CD14-positive monocyte (primary cell): ENCODE measurements at regions not wholly inside any gene's neighbourhood (a gene's known extent, or its start where the extent isn't known, plus 50 kb on each side); places are given as distances from the start of the nearest gene placed in this dataset.

Source experiments
- DNase-seq, 3 donors: peaks; one replicate each; pipeline ENCODE4 v3.0.0-alpha.2; 2011 to 2022
- H2AFZ ChIP-seq: 2 replicates; pipeline ENCODE4 v1.6.0; 2012; ENCODE audit warnings: mild to moderate bottlenecking, low read depth, low read length, inconsistent platforms; ENCODE audit not compliant: insufficient read depth, poor library complexity, severe bottlenecking
- H3K27ac ChIP-seq, 2 donors: 1 replicate in 1 of 2; 2 replicates in 1 of 2; pipeline ENCODE4 v1.5.1; 2012 to 2013; ENCODE audit warnings: low read length in 2 of 2, control low read depth in 1 of 2, inconsistent platforms in 1 of 2, low read depth in 1 of 2, mild to moderate bottlenecking in 1 of 2
- H3K27me3 ChIP-seq, 2 donors: one replicate each; pipeline versions ENCODE4 v1.6.0 to v1.6.1; 2011 to 2013; ENCODE audit warnings: low read length in 2 of 2; ENCODE audit not compliant: control insufficient read depth in 2 of 2, insufficient read depth in 2 of 2
- H3K36me3 ChIP-seq, 2 donors: replicated peaks in 1 of 2; 1 replicate in 1 of 2; 2 replicates in 1 of 2; pipeline versions ENCODE4 v1.5.1 to v1.6.1; 2012 to 2013; ENCODE audit warnings: low read length in 2 of 2, control low read depth in 1 of 2, inconsistent platforms in 1 of 2, mild to moderate bottlenecking in 1 of 2; ENCODE audit not compliant: insufficient read depth in 2 of 2, control insufficient read depth in 1 of 2
- H3K4me1 ChIP-seq, 2 donors: 1 replicate in 1 of 2; 2 replicates in 1 of 2; pipeline versions ENCODE4 v1.5.1 to v1.6.1; 2012 to 2013; ENCODE audit warnings: low read length in 2 of 2, control low read depth in 1 of 2, inconsistent platforms in 1 of 2, mild to moderate bottlenecking in 1 of 2, moderate library complexity in 1 of 2; ENCODE audit not compliant: insufficient read depth in 2 of 2, control insufficient read depth in 1 of 2
- H3K4me2 ChIP-seq: replicated peaks from 2 replicates; pipeline ENCODE3; 2012; ENCODE audit warnings: low read length, moderate library complexity, mild to moderate bottlenecking; ENCODE audit not compliant: poor library complexity, severe bottlenecking; ENCODE audit errors: extremely low read depth
- H3K4me3 ChIP-seq, 3 experiments: fragments of 200-600 bp in 1 of 3; sonication (generic) in 1 of 3; replicated peaks in 1 of 3; 1 replicate in 2 of 3; 2 replicates in 1 of 3; pipeline ENCODE4 v1.5.1; 2011 to 2013; ENCODE audit warnings: low read length in 3 of 3, mild to moderate bottlenecking in 3 of 3, control low read depth in 2 of 3, low read depth in 2 of 3, inconsistent platforms in 1 of 3, moderate library complexity in 1 of 3
- H3K79me2 ChIP-seq: 2 replicates; pipeline ENCODE4 v1.6.0; 2012; ENCODE audit warnings: mild to moderate bottlenecking, control low read depth, inconsistent platforms, low read length, moderate library complexity; ENCODE audit not compliant: insufficient read depth
- H3K9ac ChIP-seq: 2 replicates; pipeline ENCODE4 v1.6.0; 2017; ENCODE audit warnings: low read length, mild to moderate bottlenecking; ENCODE audit not compliant: insufficient read depth, poor library complexity, severe bottlenecking
- H3K9me3 ChIP-seq, 2 donors: replicated peaks in 1 of 2; 1 replicate in 1 of 2; 2 replicates in 1 of 2; pipeline versions ENCODE4 v1.5.1 to v1.6.1; 2012 to 2013; ENCODE audit warnings: low read length in 2 of 2, control low read depth in 1 of 2; ENCODE audit not compliant: control insufficient read depth in 1 of 2, insufficient read depth in 1 of 2
- H4K20me1 ChIP-seq: 2 replicates; pipeline ENCODE4 v1.6.0; 2012; ENCODE audit warnings: mild to moderate bottlenecking, low read length, control low read depth, moderate library complexity; ENCODE audit not compliant: insufficient read depth
- H3K27ac Mint-ChIP-seq, 7 donors: one replicate each; pipeline ENCODE4 v1.8.0; 2020; ENCODE audit warnings: mild to moderate bottlenecking in 7 of 7, mixed read lengths in 7 of 7, moderate library complexity in 6 of 7, inconsistent platforms in 2 of 7
- H3K27me3 Mint-ChIP-seq, 3 donors: one replicate each; pipeline ENCODE4 v1.8.0; 2021 to 2022; ENCODE audit warnings: low read depth in 3 of 3, mild to moderate bottlenecking in 3 of 3, mixed read lengths in 3 of 3, moderate library complexity in 3 of 3, inconsistent platforms in 1 of 3
- H3K36me3 Mint-ChIP-seq, 2 donors: one replicate each; pipeline ENCODE4 v1.8.0; 2020; ENCODE audit warnings: mixed read lengths in 2 of 2, inconsistent platforms in 1 of 2, mild to moderate bottlenecking in 1 of 2
- H3K4me1 Mint-ChIP-seq: one replicate; pipeline ENCODE4 v1.8.0; 2020; ENCODE audit warnings: mild to moderate bottlenecking, mixed read lengths
- H3K4me3 Mint-ChIP-seq, 2 donors: one replicate each; pipeline ENCODE4 v1.8.0; 2020; ENCODE audit warnings: mild to moderate bottlenecking in 2 of 2, mixed read lengths in 2 of 2, moderate library complexity in 1 of 2
- H3K9me3 Mint-ChIP-seq, 7 donors: one replicate each; pipeline ENCODE4 v1.8.0; 2020 to 2022; ENCODE audit warnings: mixed read lengths in 7 of 7, mild to moderate bottlenecking in 6 of 7, moderate library complexity in 6 of 7, inconsistent platforms in 2 of 7
- WGBS: methylation state at CpG from one replicate; pipeline ENCODE4 v1.1.5; 2013; ENCODE audit warnings: missing lambda C conversion rate; ENCODE audit not compliant: insufficient coverage; 5-methylcytosine and 5-hydroxymethylcytosine counted together
- intact Hi-C, 2 donors: fragments of 100-400 bp; cut with micrococcal nuclease; formaldehyde crosslinking; loops; one replicate each; pipeline versions ENCODE4 v1.15.0 to v1.15.1; 2023
- TF ChIP-seq, protein P1 (sequence below): fragments of 200-600 bp; IDR thresholded peaks from one replicate; pipeline ENCODE4 v1.8.0; 2022; ENCODE audit warnings: antibody characterized with exemption, mild to moderate bottlenecking

DNA sequence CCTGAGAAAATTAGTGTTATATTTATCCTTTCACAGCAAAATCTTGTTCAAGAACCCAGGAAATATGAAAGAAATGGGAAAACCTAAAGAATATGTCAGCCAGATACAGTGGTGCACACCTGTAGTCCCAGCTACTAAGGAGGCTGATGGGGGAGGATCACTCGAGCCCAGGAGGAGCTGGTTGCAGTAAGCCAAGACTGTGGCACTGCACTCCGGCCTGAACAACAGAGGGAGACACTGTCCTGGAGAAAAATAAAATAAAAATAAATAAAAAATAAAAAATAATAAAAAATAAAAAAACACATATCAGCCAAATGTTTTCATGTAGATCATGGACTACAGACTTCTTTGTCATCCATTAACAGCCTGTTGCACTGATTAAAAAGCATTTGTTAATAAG, 244.8 kb upstream of the KLHL1 start:
- WGBS: 0% methylated on average over 1 of the region's 2 CpGs
- Histone ChIP-seq H2AFZ (no peak overlapping the region), H3K9ac (no peak overlapping the region), H3K9me3 (peaks cover 0 to 3% of the 10 kb centered on the region in 2 donors), H3K27me3 (no peaks in the 10 kb centered on the region), H3K36me3 (no peaks in the 10 kb centered on the region), H3K4me2 (no peak overlapping the region), H3K79me2 (no peaks in the 10 kb centered on the region), H4K20me1 (no peaks in the 10 kb centered on the region), H3K27ac (no peak overlapping the region), H3K4me3 (no peak overlapping the region), H3K4me1 (no peaks in the 10 kb centered on the region)
- intact Hi-C loops: no loop called here
- Mint-ChIP-seq H3K27ac (no peak overlapping the region), H3K4me1 (no peaks in the 10 kb centered on the region), H3K27me3 (no peaks in the 10 kb centered on the region), H3K9me3 (peaks cover 0 to 8% (median 2%) of the 10 kb centered on the region in 7 donors), H3K36me3 (no peaks in the 10 kb centered on the region), H3K4me3 (no peak overlapping the region)
- TF ChIP-seq, protein P1, sequence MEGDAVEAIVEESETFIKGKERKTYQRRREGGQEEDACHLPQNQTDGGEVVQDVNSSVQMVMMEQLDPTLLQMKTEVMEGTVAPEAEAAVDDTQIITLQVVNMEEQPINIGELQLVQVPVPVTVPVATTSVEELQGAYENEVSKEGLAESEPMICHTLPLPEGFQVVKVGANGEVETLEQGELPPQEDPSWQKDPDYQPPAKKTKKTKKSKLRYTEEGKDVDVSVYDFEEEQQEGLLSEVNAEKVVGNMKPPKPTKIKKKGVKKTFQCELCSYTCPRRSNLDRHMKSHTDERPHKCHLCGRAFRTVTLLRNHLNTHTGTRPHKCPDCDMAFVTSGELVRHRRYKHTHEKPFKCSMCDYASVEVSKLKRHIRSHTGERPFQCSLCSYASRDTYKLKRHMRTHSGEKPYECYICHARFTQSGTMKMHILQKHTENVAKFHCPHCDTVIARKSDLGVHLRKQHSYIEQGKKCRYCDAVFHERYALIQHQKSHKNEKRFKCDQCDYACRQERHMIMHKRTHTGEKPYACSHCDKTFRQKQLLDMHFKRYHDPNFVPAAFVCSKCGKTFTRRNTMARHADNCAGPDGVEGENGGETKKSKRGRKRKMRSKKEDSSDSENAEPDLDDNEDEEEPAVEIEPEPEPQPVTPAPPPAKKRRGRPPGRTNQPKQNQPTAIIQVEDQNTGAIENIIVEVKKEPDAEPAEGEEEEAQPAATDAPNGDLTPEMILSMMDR: no peak
- no peak for DNase-seq

- 100% methylated on average over 1 of the region's 8 CpGs for WGBS
- no peak overlapping the region for H3K4me2 ChIP-seq
- no peak overlapping the region for H3K27ac ChIP-seq
- H3K4me3 ChIP-seq: no peak overlapping the region
- Mint-ChIP-seq H3K4me1 (no peaks in the 10 kb centered on the region), H3K36me3 (no peaks in the 10 kb centered on the region), H3K9me3 (peaks cover 0 to 8% (median 3%) of the 10 kb centered on the region in 7 donors), H3K4me3 (no peak overlapping the region), H3K27ac (no peak overlapping the region), H3K27me3 (no peaks in the 10 kb centered on the region)
- intact Hi-C loops: no loop called here
- no peak overlapping the region for H2AFZ ChIP-seq
- no peaks in the 10 kb centered on the region for H3K79me2 ChIP-seq
- peaks cover 0 to 3% of the 10 kb centered on the region in 2 donors for H3K9me3 ChIP-seq
- no peak for DNase-seq
- no peaks in the 10 kb centered on the region for H3K4me1 ChIP-seq
- no peaks in the 10 kb centered on the region for H4K20me1 ChIP-seq
- H3K9ac ChIP-seq: no peak overlapping the region
- no peaks in the 10 kb centered on the region for H3K36me3 ChIP-seq
- no peaks in the 10 kb centered on the region for H3K27me3 ChIP-seq
- TF ChIP-seq, protein P1: no peak
Measured at GRCh38 chr13:70347947-70348620, 239.8 kb upstream of the KLHL1 start.
